ENCODE measurements at regions not wholly inside any gene's neighbourhood (a gene's known extent, or its start where the extent isn't known, plus 50 kb on each side); places are given as distances from the start of the nearest gene placed in this dataset.
A peak's percentile ranks its signal among the peaks of the same experiment; 100 is the strongest.

DNA sequence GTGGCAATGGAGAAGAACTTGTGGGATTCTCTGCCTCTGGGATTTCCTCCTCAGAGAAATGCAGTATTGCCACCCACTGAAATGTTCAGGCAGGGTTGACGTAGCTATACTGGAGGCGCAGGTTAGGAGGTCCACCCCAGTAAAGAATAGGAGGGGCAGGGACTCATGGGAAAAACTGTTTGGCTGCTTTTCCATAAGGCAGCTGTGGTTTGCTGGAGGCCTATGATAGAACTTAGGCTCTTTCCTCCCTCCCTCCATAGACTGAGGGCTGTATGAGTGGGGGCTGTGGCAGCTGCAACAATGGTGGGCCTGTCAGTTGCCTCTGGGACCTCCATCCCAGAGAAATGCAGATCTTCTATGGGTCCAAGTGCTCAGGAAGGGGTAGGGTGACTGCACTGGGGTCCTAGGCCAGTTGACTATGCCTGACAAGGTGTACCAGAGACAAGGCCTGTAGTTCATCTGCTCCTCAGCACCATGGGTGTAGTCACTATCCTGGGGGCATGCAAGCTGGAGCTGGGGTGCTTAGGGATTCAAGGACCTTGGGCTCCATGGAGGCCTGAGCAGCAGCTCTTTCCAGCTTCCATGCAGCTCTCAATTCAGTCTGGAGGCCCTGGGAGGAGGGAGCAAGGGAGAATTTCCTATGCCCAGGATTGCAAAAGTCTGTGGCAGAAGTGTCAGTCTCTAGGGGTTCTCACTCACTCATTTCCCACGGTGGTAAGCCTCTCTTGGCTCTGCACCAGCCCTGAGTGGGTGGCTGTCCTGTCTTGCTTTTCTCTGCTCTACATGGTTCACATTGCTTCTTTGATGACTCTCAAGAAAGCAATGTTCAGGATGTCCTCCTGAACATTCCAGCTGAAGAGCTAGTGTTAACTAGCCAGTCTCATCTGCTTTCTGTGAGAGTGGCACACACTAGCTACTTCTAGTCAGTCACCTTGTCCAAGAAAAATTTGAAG is 353.0 kb downstream of the IDS start:
- DNase-seq (ENCODE audit: low spot score): no peak

DNA sequence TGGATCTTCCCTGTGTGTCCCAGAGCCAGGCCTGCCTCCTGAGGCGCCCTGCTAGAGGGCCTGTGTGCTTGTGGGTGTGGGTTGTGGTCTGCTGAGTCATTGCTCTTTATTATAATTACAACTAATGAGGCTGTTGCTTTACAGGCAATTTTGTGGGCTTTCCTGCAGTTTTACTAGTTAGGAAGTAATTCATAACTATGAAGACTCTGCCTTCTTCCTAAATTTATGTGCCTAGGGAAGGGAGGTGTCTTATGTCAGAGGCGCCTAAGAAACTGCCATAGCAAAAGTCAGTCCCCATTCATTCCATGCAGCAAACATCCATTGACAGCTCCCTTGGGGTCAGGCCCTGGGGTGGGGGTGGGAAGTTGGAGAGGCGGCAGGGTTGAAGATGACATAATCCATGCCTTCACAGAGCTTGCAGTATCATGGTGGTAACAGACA is 359.2 kb downstream of the IDS start:
- DNase-seq (ENCODE audit: low spot score): no peak

GRCh38 chrX:149131774-149132173 is 373.3 kb downstream of the IDS start:
- no peak for DNase-seq (ENCODE audit: low spot score)

- peak; percentile 4 for DNase-seq (ENCODE audit: low spot score)
Measured at GRCh38 chrX:149129767-149130166, 375.3 kb downstream of the IDS start.

GRCh38 chrX:149124526-149125108 is 380.5 kb downstream of the IDS start:
- no peak for DNase-seq (ENCODE audit: low spot score)

DNA sequence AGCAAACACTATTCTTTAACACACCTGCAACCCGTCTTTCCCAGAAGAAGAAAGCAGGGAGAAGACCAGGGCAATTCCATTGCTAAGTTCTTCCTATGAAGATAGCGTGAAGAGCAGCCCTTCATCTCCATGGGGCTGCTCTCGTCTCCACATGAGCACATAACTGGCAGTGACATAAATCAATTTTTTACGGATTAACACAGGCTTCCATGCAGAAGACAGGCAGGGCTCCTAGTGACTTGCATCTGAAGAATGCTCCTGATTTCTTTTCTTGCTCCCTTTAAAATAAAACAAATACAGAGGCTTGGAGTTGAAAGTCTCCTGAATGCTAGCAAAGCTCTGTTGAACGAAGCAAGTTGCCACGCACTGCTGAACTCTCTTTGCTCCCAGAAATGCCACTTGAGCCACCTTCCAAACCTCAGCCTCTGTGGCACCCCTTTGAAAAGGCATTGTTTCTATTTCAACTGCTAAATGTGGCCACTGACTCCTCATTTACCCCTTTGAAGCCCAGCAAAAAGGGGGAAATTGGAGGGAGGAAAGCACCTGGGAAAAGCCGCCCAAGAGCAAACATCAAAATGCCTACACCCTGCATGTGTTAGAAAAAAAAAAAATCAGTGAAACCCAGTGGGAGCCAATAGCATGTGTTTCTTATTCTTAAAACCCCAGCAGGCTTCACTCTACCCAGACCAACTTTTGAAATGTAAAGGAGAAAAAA is 383.7 kb downstream of the IDS start:
- DNase-seq (ENCODE audit: low spot score): no peak

DNA sequence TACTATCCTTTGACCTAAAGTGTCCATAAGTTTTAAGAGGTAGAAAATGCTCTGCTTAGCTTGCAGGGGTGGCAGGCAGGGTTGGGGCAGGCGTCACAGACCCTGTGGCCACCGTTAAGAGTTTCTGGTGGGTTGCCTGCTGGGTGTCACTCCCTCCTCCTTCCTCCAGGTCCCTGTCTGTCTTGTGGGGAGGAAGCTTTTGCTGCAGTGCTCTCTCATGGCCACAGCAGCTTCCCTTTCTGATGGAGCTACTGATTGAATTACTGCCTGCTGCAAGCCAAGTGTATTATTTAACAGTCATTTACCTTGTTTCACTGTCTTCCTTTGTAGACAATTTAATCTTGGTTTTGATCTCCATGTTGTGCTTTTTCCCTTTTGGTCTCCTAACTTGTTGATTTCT is 384.6 kb downstream of the IDS start:
- no peak for DNase-seq (ENCODE audit: low spot score)

GRCh38 chrX:149114874-149115273 is 390.2 kb downstream of the IDS start:
- DNase-seq (ENCODE audit: low spot score): no peak

- no peak for DNase-seq (ENCODE audit: low spot score)
Measured at GRCh38 chrX:149114001-149114400, 391.1 kb downstream of the IDS start.

DNA sequence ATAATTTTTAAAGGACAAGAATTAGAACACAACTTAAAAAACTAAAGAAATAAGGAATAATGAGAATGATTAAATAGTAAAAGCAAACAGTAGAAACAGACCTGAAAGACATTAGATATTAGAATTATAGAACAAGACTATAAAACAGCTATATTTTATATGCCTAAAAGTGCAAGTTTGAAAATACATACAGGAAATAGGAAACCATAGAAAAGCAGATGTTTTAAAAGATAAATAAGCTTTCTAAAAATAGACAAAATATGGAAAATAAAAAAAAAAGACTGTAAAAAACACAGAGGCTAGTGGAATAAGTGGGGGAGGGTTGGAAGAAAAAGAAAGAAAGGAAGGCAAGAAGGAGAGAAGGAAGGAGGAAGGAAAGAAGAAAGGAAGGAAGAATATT is 407.3 kb downstream of the IDS start:
- no peak for DNase-seq (ENCODE audit: low spot score)

DNA sequence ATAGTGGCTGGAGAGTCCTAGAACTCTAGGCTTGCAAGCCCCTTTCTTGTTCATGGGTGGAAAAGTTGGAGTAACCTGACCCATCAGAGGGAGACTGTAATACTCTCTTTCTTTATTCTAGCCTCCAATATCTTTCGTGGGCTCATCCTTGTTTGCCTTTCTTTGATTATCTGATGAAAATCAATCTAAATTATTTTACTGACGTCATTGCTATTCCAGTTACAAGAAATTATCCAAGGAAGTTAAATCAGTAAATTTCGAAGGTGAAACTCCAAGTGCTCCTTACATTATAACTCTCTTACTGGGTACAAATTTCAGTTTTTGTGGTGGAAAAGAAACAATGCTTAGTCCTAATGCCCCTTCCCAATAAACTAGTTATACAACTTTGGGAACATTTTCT is 412.9 kb downstream of the IDS start:
- DNase-seq (ENCODE audit: low spot score): no peak

GRCh38 chrX:149079805-149080406 is 425.2 kb downstream of the IDS start:
- DNase-seq (ENCODE audit: low spot score): no peak

DNA sequence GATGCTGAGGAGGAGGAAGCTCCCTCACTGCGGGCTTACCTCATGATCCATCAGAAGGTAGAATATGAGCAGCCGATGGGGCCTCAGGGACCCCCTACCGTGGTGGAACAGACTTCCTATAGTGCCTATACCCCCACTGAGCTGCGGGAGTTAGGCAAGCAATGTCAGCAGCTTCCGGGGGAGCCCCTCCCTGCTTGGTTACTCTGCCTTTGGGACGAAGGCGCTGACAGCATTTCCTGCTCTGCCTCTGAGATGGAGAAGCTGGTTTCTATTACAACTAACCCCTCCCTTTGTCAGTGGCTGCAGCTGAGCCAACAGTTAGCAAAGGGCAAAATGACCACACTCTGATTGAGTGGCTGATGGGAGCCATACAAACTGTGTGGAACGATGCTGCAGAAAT is 430.7 kb downstream of the IDS start:
- no peak for DNase-seq (ENCODE audit: low spot score)

DNA sequence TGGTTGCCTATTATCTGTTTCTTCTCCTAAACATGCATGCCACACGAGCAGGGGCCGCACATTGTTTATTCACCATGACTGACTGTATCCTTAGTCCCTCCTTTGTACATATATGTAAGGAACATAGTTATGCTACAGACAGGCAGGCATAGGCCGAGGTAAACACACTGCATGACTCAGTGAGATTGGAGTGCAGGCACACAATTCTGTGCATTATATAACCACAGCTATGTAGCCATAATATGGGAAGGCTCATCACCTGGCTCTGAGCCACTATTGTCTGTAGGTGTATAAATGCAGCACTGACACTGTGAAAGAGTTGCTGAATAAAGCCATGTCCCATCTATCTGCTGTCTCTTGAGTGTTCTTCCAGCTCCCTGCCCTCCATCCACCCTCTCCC is 431.6 kb downstream of the IDS start:
- no peak for DNase-seq (ENCODE audit: low spot score)

GRCh38 chrX:149069899-149070298 is 435.2 kb downstream of the IDS start:
- no peak for DNase-seq (ENCODE audit: low spot score)

DNA sequence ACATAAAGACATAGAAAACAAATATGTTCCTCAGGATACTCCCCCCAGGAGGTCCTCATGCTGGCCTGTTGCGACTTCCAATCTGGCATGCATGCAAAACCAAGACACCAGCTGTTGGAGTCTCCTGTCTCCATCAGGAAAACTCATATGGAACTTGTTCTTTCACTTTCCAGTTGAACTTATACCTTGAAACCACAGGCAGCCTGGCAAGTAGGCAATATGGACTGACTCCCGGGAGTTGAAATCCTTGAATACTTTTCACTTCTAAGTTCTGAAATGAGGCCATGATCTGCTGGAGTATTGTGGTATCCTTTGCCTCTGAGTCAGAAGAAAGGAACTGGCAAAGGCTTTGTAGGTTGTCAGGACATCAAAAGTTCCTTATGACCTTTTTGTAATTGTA is 444.2 kb downstream of the IDS start:
- DNase-seq (ENCODE audit: low spot score): no peak

Measured in HuH-7.5 (cell line).